ENCODE measurements at regions not wholly inside any gene's neighbourhood (a gene's known extent, or its start where the extent isn't known, plus 50 kb on each side); places are given as distances from the start of the nearest gene placed in this dataset.

GRCh38 chr11:29296680-29297079 is 720.1 kb downstream of the KCNA4 start:
- 89 to 90% methylated on average over 1 of the region's 1 CpG for WGBS, 2 donors

GRCh38 chr11:29293825-29294224 is 723.0 kb downstream of the KCNA4 start:
- intact Hi-C loops (cut with DNase I), result no loop called here

More at GRCh38 chr11:29296680-29297079, 720.1 kb downstream of the KCNA4 start:
- DNase-seq (no peak), ATAC-seq (no peak)
- H3K4me3 ChIP-seq, result no peak overlapping the region
- H3K9me3 ChIP-seq, result no peaks in the 10 kb centered on the region
- no peak for TF ChIP-seq CTCF (IDR thresholded peaks at IDR 0.05)
- H3K36me3 ChIP-seq, result no peaks in the 10 kb centered on the region
- intact Hi-C loops (cut with DNase I), result no loop called here
- H3K4me1 ChIP-seq, result no peaks in the 10 kb centered on the region
- H3K27ac ChIP-seq, result no peak overlapping the region
- no peaks in the 10 kb centered on the region for H3K27me3 ChIP-seq

GRCh38 chr11:29282088-29282487 is 734.7 kb downstream of the KCNA4 start:
- ATAC-seq (no peak), DNase-seq (no peak)
- intact Hi-C loops (cut with DNase I), result no loop called here
- Histone ChIP-seq H3K4me1 (no peaks in the 10 kb centered on the region), H3K9me3 (peaks cover 0 to 3% (median 0%) of the 10 kb centered on the region in 11 donors), H3K36me3 (no peaks in the 10 kb centered on the region), H3K27ac (no peak overlapping the region), H3K27me3 (no peaks in the 10 kb centered on the region), H3K4me3 (no peak overlapping the region)
- WGBS, 2 donors, result 43 to 62% methylated on average over 2 of the region's 2 CpGs
- no peak for TF ChIP-seq CTCF (IDR thresholded peaks at IDR 0.05)

More at GRCh38 chr11:29293825-29294224, 723.0 kb downstream of the KCNA4 start:
- ATAC-seq (no peak), DNase-seq (no peak)
- no peaks in the 10 kb centered on the region for H3K27me3 ChIP-seq
- H3K36me3 ChIP-seq, result no peaks in the 10 kb centered on the region
- no peaks in the 10 kb centered on the region for H3K4me1 ChIP-seq
- H3K4me3 ChIP-seq, result no peak overlapping the region
- WGBS, 2 donors, result 37 to 40% methylated on average over 3 of the region's 3 CpGs
- no peak overlapping the region for H3K27ac ChIP-seq
- no peaks in the 10 kb centered on the region for H3K9me3 ChIP-seq
- TF ChIP-seq CTCF (IDR thresholded peaks at IDR 0.05), result no peak

GRCh38 chr11:29281271-29281777 is 735.5 kb downstream of the KCNA4 start:
- Histone ChIP-seq H3K4me1 (no peaks in the 10 kb centered on the region), H3K36me3 (no peaks in the 10 kb centered on the region), H3K27me3 (no peaks in the 10 kb centered on the region), H3K27ac (no peak overlapping the region), H3K4me3 (no peak overlapping the region), H3K9me3 (peaks cover 0 to 3% (median 0%) of the 10 kb centered on the region in 11 donors)
- no peak for DNase-seq
- ATAC-seq, result no peak
- no peak for TF ChIP-seq CTCF (IDR thresholded peaks at IDR 0.05)
- intact Hi-C loops (cut with DNase I), result no loop called here
- 75 to 78% methylated on average over 3 of the region's 3 CpGs for WGBS, 2 donors
